H1 (cell line): ENCODE measurements at regions not wholly inside any gene's neighbourhood (a gene's known extent, or its start where the extent isn't known, plus 50 kb on each side); places are given as distances from the start of the nearest gene placed in this dataset.

Experiments
- KDM1A ChIP-seq: fragments of 200-600, 300-600 bp; sonication (generic); IDR thresholded peaks from 2 replicates; pipeline ENCODE4 v1.7.1; 2016; ENCODE audit warnings: mild to moderate bottlenecking, low read length, borderline replicate concordance
- POLR2AphosphoS5 ChIP-seq: IDR thresholded peaks from 2 replicates; pipeline ENCODE4 v1.6.1; 2011; ENCODE audit warnings: low read depth, low read length
- SIX5 ChIP-seq: IDR thresholded peaks from 2 replicates; pipeline ENCODE4 v1.6.1; 2011; ENCODE audit warnings: mild to moderate bottlenecking, low read depth, low read length

- TF ChIP-seq KDM1A, result no peak
- no peak for TF ChIP-seq SIX5
- no peak for TF ChIP-seq POLR2AphosphoS5
Observed at GRCh38 chr14:97638864-97639263, 841.7 kb downstream of the VRK1 start (continued).
